NT2/D1 (cell line): ENCODE measurements at regions not wholly inside any gene's neighbourhood (a gene's known extent, or its start where the extent isn't known, plus 50 kb on each side); places are given as distances from the start of the nearest gene placed in this dataset.
"Not testable (repeated sequence)": the region's sequence is repeated elsewhere in the genome, so short reads cannot be mapped to it uniquely, and the experiment has no call there.

Experiments used
- DNase-seq: peaks from one replicate; pipeline ENCODE4 v3.0.0-alpha.2; 2011; ENCODE audit warnings: low read depth, low spot score
- H3K27me3 ChIP-seq: 2 replicates; pipeline ENCODE4 v1.6.0; 2011; ENCODE audit warnings: mild to moderate bottlenecking; ENCODE audit not compliant: insufficient read length, insufficient read depth
- H3K36me3 ChIP-seq: 2 replicates; pipeline ENCODE4 v1.6.1; 2011; ENCODE audit warnings: mild to moderate bottlenecking, low read length, mixed read lengths; ENCODE audit not compliant: insufficient read depth, insufficient read length
- H3K4me1 ChIP-seq: 2 replicates; pipeline ENCODE4 v1.5.1; 2011; ENCODE audit not compliant: insufficient read depth, insufficient read length
- H3K4me3 ChIP-seq: 2 replicates; pipeline ENCODE4 v1.5.1; 2011; ENCODE audit warnings: low read depth; ENCODE audit not compliant: insufficient read length
- H3K9ac ChIP-seq: 2 replicates; pipeline ENCODE4 v1.6.0; 2011; ENCODE audit warnings: low read depth; ENCODE audit not compliant: insufficient read length
- H3K9me3 ChIP-seq: 2 replicates; pipeline ENCODE4 v1.5.1; 2011; ENCODE audit warnings: mild to moderate bottlenecking, low read length; ENCODE audit not compliant: insufficient read depth
- SUZ12 ChIP-seq: IDR thresholded peaks from 2 replicates; pipeline ENCODE4 v1.6.1; 2011; ENCODE audit not compliant: insufficient read length, insufficient read depth; ENCODE audit errors: extremely low read depth
- YY1 ChIP-seq: IDR thresholded peaks from 2 replicates; pipeline ENCODE4 v1.6.1; 2011; ENCODE audit not compliant: insufficient read length, insufficient read depth
- ZNF274 ChIP-seq: IDR thresholded peaks from 2 replicates; pipeline ENCODE4 v1.6.1; 2011; ENCODE audit warnings: mild to moderate bottlenecking, low read depth, low read length

DNA sequence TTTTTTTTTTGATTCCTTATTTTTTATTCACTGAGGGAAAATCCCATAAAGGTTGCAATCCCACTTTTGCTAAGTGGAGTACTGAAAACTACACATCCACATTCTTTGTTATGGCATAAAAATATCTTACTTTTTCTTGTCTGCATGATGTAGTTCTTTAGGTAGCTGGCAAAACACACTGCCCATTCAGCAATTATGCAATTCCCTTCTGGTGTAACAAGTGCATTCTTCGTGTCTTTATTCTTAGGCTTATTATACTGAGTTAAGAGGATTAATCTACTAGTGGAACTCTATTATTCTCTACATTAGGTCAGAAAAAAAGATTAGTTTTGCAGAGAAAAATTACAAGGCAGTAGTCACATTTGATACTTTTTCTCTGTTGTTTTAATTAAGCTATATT, 403.8 kb upstream of the GBE1 start:
- no peak overlapping the region for H3K9ac ChIP-seq
- no peaks in the 10 kb centered on the region for H3K4me1 ChIP-seq
- H3K4me3 ChIP-seq, result no peak overlapping the region
- TF ChIP-seq SUZ12 (no peak), ZNF274 (no peak), YY1 (no peak)
- no peaks in the 10 kb centered on the region for H3K27me3 ChIP-seq
- H3K9me3 ChIP-seq, result no peaks in the 10 kb centered on the region
- H3K36me3 ChIP-seq, result no peaks in the 10 kb centered on the region
- no peak for DNase-seq

GRCh38 chr3:82163907-82164520, 402.6 kb upstream of the GBE1 start:
- Histone ChIP-seq H3K36me3 (no peaks in the 10 kb centered on the region), H3K9me3 (no peaks in the 10 kb centered on the region), H3K4me3 (no peak overlapping the region), H3K9ac (no peak overlapping the region), H3K27me3 (no peaks in the 10 kb centered on the region), H3K4me1 (no peaks in the 10 kb centered on the region)
- TF ChIP-seq SUZ12 (no peak), YY1 (no peak), ZNF274 (no peak)
- peak; percentile 36 for DNase-seq

GRCh38 chr3:82157952-82158351, 396.5 kb upstream of the GBE1 start:
- Histone ChIP-seq H3K36me3 (no peaks in the 10 kb centered on the region), H3K9me3 (no peaks in the 10 kb centered on the region), H3K4me3 (no peak overlapping the region), H3K27me3 (no peaks in the 10 kb centered on the region), H3K9ac (no peak overlapping the region), H3K4me1 (no peaks in the 10 kb centered on the region)
- no peak for DNase-seq
- no peak for TF ChIP-seq SUZ12
- TF ChIP-seq ZNF274, result no peak
- TF ChIP-seq YY1, result no peak

DNA sequence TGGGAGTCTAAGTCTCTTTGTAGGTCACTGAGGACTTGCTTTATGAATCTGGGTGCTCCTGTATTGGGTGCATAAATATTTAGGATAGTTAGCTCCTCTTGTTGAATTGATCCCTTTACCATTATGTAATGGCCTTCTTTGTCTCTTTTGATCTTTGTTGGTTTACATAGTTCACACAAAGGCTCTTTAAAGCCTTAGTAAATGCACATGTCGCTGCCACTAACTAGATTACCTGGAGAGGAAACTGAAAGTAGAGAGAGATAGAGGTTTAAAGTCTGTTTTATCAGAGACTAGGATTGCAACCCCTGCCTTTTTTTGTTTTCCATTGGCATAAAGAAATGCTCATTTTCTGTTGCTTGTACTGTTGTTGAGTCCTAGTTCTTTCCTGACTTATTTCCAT, 392.4 kb upstream of the GBE1 start:
- not testable (repeated sequence) for H3K9me3 ChIP-seq, H3K27me3 ChIP-seq, H3K9ac ChIP-seq, H3K36me3 ChIP-seq, DNase-seq, H3K4me1 ChIP-seq, H3K4me3 ChIP-seq

DNA sequence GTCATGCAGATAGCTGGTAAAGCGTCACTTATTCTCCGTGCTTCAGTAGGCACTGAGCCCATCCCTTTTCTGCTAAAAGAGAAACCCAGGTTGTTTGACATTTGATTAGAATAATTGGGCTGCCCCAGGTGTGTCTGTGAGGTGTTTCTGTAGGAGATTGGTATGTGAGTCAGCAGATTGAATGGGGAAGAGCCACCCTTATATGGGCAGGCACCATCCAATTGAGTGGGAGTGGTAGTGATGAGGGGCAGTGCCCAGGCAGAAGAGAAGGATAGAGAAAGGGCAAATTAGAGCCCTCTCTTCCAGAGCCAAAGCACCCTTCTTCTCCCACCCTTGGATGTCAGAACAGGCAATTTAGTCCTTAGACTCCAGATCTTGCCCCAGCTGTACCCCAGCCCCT, 384.3 kb upstream of the GBE1 start:
- no peak for TF ChIP-seq SUZ12
- TF ChIP-seq ZNF274, result no peak
- TF ChIP-seq YY1, result no peak
- DNase-seq, result no peak
- Histone ChIP-seq H3K27me3 (no peaks in the 10 kb centered on the region), H3K4me3 (no peak overlapping the region), H3K9me3 (no peaks in the 10 kb centered on the region), H3K9ac (no peak overlapping the region), H3K4me1 (no peaks in the 10 kb centered on the region), H3K36me3 (no peaks in the 10 kb centered on the region)

- no peak overlapping the region for H3K9ac ChIP-seq
- H3K4me1 ChIP-seq, result no peaks in the 10 kb centered on the region
- H3K9me3 ChIP-seq, result no peaks in the 10 kb centered on the region
- no peaks in the 10 kb centered on the region for H3K27me3 ChIP-seq
- DNase-seq, result no peak
- no peaks in the 10 kb centered on the region for H3K36me3 ChIP-seq
- no peak overlapping the region for H3K4me3 ChIP-seq
- TF ChIP-seq YY1 (no peak), ZNF274 (no peak), SUZ12 (no peak)
These were observed 383.4 kb upstream of the GBE1 start for GRCh38 chr3:82144811-82145210.

DNA sequence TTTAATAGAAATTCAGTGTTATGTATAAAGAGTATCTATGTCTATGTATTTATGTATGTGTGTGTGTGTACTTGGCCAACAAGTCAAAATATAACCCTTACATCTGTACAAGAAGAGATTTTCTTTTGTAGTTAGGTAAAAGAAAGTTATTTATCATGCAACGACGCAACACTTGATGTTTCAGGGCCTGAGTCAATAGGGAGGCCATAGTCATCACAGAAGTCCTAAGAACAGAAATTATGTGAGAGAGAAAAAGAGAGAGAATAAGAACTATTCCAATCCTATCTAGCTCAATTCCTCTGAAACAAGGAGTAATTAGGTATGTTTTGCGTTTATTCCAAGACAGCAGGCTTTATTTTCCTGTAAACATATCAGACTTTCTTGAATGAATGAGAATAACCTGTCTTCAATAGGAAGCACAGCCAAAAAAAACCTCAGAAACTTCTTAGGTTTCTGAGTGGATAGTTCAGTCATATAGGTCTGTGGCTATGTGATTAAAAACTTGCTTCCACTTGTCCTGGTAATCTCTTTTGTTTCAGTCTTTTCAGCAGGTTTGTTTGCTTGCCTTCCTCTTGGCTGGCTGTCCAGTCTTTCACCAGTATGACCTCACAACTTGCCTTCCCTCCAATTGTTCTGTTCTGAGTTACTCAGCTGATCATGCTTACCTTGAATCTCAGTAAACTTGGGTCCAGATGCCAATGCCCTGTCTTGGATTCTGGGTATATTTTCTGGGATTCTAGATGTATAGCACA, 382.4 kb upstream of the GBE1 start:
- H3K36me3 ChIP-seq, result no peaks in the 10 kb centered on the region
- TF ChIP-seq SUZ12, result no peak
- TF ChIP-seq ZNF274, result no peak
- no peak for TF ChIP-seq YY1
- no peaks in the 10 kb centered on the region for H3K27me3 ChIP-seq
- H3K4me3 ChIP-seq, result no peak overlapping the region
- no peak for DNase-seq
- H3K9ac ChIP-seq, result no peak overlapping the region
- H3K9me3 ChIP-seq, result peaks cover 3% of the 10 kb centered on the region; the same call in 1 of the 2 replicates
- H3K4me1 ChIP-seq, result no peaks in the 10 kb centered on the region

- Histone ChIP-seq H3K9me3 (peaks cover 4% of the 10 kb centered on the region; the same call in 1 of the 2 replicates), H3K36me3 (no peaks in the 10 kb centered on the region), H3K27me3 (no peaks in the 10 kb centered on the region), H3K4me3 (no peak overlapping the region), H3K9ac (no peak overlapping the region), H3K4me1 (no peaks in the 10 kb centered on the region)
- DNase-seq, result no peak
- TF ChIP-seq SUZ12 (no peak), ZNF274 (no peak), YY1 (no peak)
These were observed 380.1 kb upstream of the GBE1 start for GRCh38 chr3:82141592-82141991.
